OCI-LY3 (cell line): ENCODE measurements at regions not wholly inside any gene's neighbourhood (a gene's known extent, or its start where the extent isn't known, plus 50 kb on each side); places are given as distances from the start of the nearest gene placed in this dataset.

Experiments
- H2AFZ ChIP-seq: fragments of 200-600, 300-600 bp; shearing (Covaris generic); 2 replicates; pipeline ENCODE4 v1.6.0; 2014; ENCODE audit warnings: antibody characterized with exemption, low read depth, low read length
- H3K27ac ChIP-seq: fragments of 200-600, 300-600 bp; sonication (generic); 2 replicates; pipeline ENCODE4 v1.5.1; 2014; ENCODE audit warnings: mild to moderate bottlenecking, low read length, moderate library complexity, mixed read lengths
- H3K27me3 ChIP-seq: fragments of 200-600, 300-600 bp; sonication (generic); 2 replicates; pipeline ENCODE4 v1.6.1; 2014; ENCODE audit warnings: low read depth, low read length, mixed read lengths
- H3K36me3 ChIP-seq: fragments of 200-600, 300-600 bp; sonication (generic); replicated peaks from 2 replicates; pipeline ENCODE3; 2014; ENCODE audit warnings: low read depth, low read length, mixed read lengths
- H3K4me1 ChIP-seq: fragments of 300-600, 200-600 bp; sonication (generic); 2 replicates; pipeline ENCODE4 v1.6.1; 2014; ENCODE audit warnings: low read length, mixed read lengths
- H3K4me2 ChIP-seq: fragments of 200-600, 300-600 bp; sonication (generic); 2 replicates; pipeline ENCODE4 v1.6.1; 2014; ENCODE audit warnings: low read length, mixed read lengths
- H3K4me3 ChIP-seq: fragments of 300-600, 200-600 bp; sonication (generic); 2 replicates; pipeline ENCODE4 v1.5.1; 2014; ENCODE audit warnings: antibody characterized with exemption, mild to moderate bottlenecking, low read length, moderate library complexity
- H3K79me2 ChIP-seq: fragments of 300-600, 200-600 bp; shearing (Covaris generic); 2 replicates; pipeline ENCODE4 v1.6.1; 2014; ENCODE audit warnings: mild to moderate bottlenecking, low read length, mixed read lengths
- H3K9ac ChIP-seq: fragments of 300-600, 200-600 bp; shearing (Covaris generic); 2 replicates; pipeline ENCODE4 v1.6.0; 2014; ENCODE audit warnings: mild to moderate bottlenecking, low read length, moderate library complexity
- H3K9me3 ChIP-seq: fragments of 200-600, 300-600 bp; shearing (Covaris generic); 2 replicates; pipeline ENCODE4 v1.6.1; 2014; ENCODE audit warnings: low read length, mixed read lengths; ENCODE audit not compliant: insufficient read depth
- H4K20me1 ChIP-seq: fragments of 200-600, 300-600 bp; sonication (generic); 2 replicates; pipeline ENCODE4 v1.6.1; 2016; ENCODE audit warnings: low read length, mixed read lengths; ENCODE audit not compliant: insufficient read depth
- CTCF ChIP-seq: fragments of 200-600, 300-600 bp; sonication (generic); IDR thresholded peaks from 2 replicates; pipeline ENCODE4 v1.5.1; 2014; ENCODE audit warnings: antibody characterized with exemption, low read length, low read depth
- EZH2phosphoT487 ChIP-seq: fragments of 200-600 bp; shearing (Covaris generic); IDR thresholded peaks from 2 replicates; pipeline ENCODE4 v1.6.1; 2018; ENCODE audit warnings: antibody characterized with exemption, mixed run types, low read depth

- Histone ChIP-seq H3K27me3 (no peaks in the 10 kb centered on the region), H3K4me3 (no peak overlapping the region), H3K27ac (no peak overlapping the region), H3K9ac (no peak overlapping the region), H3K4me1 (no peaks in the 10 kb centered on the region), H3K79me2 (no peaks in the 10 kb centered on the region), H2AFZ (no peak overlapping the region), H3K36me3 (no peaks in the 10 kb centered on the region), H3K4me2 (no peak overlapping the region), H3K9me3 (no peaks in the 10 kb centered on the region), H4K20me1 (no peaks in the 10 kb centered on the region)
- TF ChIP-seq EZH2phosphoT487 (no peak), CTCF (no peak)
These were observed 486.9 kb downstream of the LRRIQ3 start for GRCh38 chr1:73711089-73711488.

GRCh38 chr1:73701826-73702225 is 496.1 kb downstream of the LRRIQ3 start:
- H3K4me2 ChIP-seq, result no peak overlapping the region
- no peaks in the 10 kb centered on the region for H3K4me1 ChIP-seq
- H3K36me3 ChIP-seq, result no peaks in the 10 kb centered on the region
- H3K27me3 ChIP-seq, result no peaks in the 10 kb centered on the region
- H3K9ac ChIP-seq, result no peak overlapping the region
- TF ChIP-seq CTCF, result no peak
- no peak for TF ChIP-seq EZH2phosphoT487
- no peaks in the 10 kb centered on the region for H4K20me1 ChIP-seq
- H3K27ac ChIP-seq, result no peak overlapping the region
- no peak overlapping the region for H2AFZ ChIP-seq
- no peaks in the 10 kb centered on the region for H3K9me3 ChIP-seq
- H3K4me3 ChIP-seq, result no peak overlapping the region
- no peaks in the 10 kb centered on the region for H3K79me2 ChIP-seq

- Histone ChIP-seq H3K27ac (no peak overlapping the region), H3K4me1 (no peaks in the 10 kb centered on the region), H3K79me2 (no peaks in the 10 kb centered on the region), H3K4me2 (no peak overlapping the region), H3K9me3 (no peaks in the 10 kb centered on the region), H2AFZ (no peak overlapping the region), H4K20me1 (no peaks in the 10 kb centered on the region), H3K27me3 (no peaks in the 10 kb centered on the region), H3K9ac (no peak overlapping the region), H3K36me3 (no peaks in the 10 kb centered on the region), H3K4me3 (no peak overlapping the region)
- no peak for TF ChIP-seq EZH2phosphoT487
- no peak for TF ChIP-seq CTCF
These were observed 521.8 kb downstream of the LRRIQ3 start for GRCh38 chr1:73676186-73676585.

- no peaks in the 10 kb centered on the region for H3K79me2 ChIP-seq
- no peak overlapping the region for H3K4me3 ChIP-seq
- H4K20me1 ChIP-seq, result no peaks in the 10 kb centered on the region
- TF ChIP-seq EZH2phosphoT487 (no peak), CTCF (peak; percentile 57)
- no peaks in the 10 kb centered on the region for H3K9me3 ChIP-seq
- peak overlapping the region; percentile 2; the same call in 1 of the 2 replicates for H3K4me2 ChIP-seq
- H3K9ac ChIP-seq, result no peak overlapping the region
- no peaks in the 10 kb centered on the region for H3K4me1 ChIP-seq
- no peak overlapping the region for H2AFZ ChIP-seq
- no peak overlapping the region for H3K27ac ChIP-seq
- H3K27me3 ChIP-seq, result no peaks in the 10 kb centered on the region
- no peaks in the 10 kb centered on the region for H3K36me3 ChIP-seq
These were observed 522.9 kb downstream of the LRRIQ3 start for GRCh38 chr1:73674945-73675561.
